HG03159 (cell line): ENCODE measurements at regions not wholly inside any gene's neighbourhood (a gene's known extent, or its start where the extent isn't known, plus 50 kb on each side); places are given as distances from the start of the nearest gene placed in this dataset.
"Not testable (repeated sequence)": the region's sequence is repeated elsewhere in the genome, so short reads cannot be mapped to it uniquely, and the experiment has no call there.

Experiments used
- ATAC-seq: cut with Tn5 transposase; IDR thresholded peaks from one replicate; pipeline ENCODE4 v1.9.1; 2021; ENCODE audit warnings: mild to moderate bottlenecking, moderate library complexity; ENCODE audit not compliant: unreplicated experiment

DNA sequence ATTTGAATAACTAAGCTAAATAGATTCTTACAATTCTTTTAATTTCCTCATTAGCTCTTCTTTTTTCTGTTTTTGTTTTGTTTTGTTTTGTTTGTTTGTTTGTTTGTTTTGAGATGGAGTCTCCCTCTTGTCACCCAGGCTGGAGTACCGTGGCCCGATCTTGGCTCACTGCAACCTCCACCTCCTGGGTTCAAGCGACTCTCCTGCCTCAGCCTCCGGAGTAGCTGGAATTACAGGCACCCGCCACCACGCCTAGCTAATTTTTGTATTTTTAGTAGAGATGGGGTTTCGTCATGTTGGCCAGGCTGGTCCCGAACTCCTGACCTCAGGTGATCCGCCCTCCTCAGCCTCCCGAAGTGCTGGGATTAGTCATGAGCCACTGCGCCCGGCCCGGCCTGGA, 70.7 kb upstream of the ZNF658 start:
- ATAC-seq = not testable (repeated sequence)

DNA sequence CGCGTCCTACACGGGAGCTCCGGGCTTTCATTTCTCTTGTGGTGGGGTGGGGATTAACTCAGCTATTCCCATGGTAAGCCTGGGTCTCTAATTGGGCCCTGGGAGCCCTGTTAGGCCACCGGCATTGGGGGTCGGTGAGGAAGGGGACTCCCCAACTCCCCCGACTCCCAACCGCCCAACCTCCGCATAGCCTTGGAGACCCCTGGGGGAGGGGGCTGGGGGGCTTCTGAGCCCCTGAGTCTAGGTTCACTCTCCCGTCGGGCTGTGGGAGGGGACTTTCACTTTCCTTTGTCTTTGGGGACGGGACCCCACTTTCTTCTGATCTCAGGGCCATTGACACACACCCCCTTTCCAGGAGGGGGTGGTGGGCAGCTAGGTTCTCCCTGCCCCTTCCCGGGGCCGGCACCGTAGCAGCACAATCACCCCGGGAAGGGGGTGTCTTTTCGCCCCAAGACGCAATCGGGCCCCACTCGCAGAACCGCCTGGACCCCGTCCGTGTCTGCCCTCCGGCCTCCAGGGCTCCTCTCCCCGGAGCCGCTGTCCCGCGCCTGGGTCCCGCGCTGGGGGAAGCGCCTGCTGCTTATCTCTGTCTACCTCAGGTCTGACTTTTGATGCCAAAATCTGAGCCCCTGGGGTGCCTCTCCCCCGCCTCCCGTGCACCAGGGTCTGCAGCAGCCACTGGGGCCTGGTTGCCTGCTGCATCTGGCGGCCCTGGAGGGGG, 69.6 kb upstream of the ZNF658 start:
- not testable (repeated sequence) for ATAC-seq

DNA sequence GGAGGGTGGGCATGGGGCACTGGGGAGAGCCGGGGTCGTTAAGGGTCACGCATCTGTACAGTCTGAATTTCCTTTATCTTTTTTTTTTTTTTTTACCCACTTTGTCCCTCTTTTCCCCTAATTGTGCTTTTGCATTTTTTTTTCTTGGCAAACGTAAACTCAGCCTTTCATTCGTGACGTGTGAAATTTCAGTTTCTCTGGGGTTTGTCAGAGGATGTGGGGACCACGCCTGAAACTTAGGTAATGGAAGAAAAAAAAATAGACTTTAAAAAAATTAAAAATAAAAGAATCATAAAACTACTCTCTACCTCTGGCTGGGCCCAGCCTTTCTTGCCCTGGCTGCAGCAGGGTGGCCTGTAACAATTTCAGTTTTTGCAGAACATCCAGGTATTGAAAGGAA, 68.3 kb upstream of the ZNF658 start:
- not testable (repeated sequence) for ATAC-seq

DNA sequence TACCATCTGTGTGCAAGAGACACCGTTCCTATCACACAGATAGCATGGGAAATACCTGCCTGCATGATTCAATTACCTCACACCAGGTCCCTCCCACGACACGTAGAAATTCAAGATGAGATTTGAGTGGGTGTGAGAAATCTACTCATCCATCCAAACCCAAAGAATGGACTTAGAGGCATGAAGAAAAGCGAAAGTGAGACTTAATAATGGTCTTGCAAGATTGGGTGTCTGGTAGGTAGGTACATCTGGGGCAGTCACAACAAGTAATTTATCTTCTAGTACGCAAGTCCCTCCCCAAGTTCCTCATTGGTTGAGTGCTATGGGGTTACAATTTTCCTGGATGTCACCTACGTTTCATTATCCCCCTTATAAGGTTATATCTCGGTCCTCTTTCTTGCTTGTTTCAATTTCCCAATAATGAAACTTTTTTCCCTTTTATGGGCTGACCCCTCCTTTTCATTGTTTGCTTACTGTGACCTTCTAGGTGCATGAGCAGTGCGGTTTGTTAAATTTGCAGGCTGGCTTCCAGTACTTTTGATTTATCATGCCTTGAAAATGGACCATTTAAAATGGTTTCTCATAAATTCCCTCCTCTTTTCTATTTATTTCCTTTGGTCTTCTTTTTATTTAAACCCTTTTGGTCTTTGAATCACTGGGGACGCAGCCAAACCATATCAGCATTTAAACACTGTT, 63.1 kb upstream of the ZNF658 start:
- not testable (repeated sequence) for ATAC-seq
